ENCODE measurements at regions not wholly inside any gene's neighbourhood (a gene's known extent, or its start where the extent isn't known, plus 50 kb on each side); places are given as distances from the start of the nearest gene placed in this dataset.

DNA sequence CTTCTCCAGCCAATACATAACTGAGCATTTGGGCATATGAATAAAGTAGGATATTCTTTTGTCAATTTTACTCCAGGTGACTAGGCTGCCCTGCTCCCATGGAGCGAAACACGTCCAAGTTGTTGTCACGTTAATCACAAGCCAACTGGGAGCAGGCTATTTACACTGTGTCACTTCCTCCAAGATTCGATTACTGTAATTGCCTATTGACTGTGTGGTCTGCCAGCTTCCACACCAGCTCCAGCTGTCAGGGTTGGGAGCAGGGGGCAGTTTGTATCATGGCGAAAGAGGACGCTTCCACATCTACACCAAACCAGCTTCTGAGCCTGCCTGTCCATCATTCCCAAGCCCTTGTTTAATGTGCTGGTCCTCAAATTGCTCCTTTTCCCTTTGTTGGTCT, 89.2 kb upstream of the RORA start:
- no peak for TF ChIP-seq CTCF (IDR thresholded peaks at IDR 0.05)
- TF ChIP-seq POLR2A (IDR thresholded peaks at IDR 0.05): no peak
- no peak for TF ChIP-seq POLR2AphosphoS5 (IDR thresholded peaks at IDR 0.05)
